AG09309 (cell line): ENCODE measurements at regions not wholly inside any gene's neighbourhood (a gene's known extent, or its start where the extent isn't known, plus 50 kb on each side); places are given as distances from the start of the nearest gene placed in this dataset.

Experiments
- DNase-seq: peaks from one replicate; pipeline ENCODE4 v3.0.0-alpha.2; 2010; ENCODE audit warnings: low read depth
- H3K4me3 ChIP-seq: 2 replicates; pipeline ENCODE4 v1.5.1; 2011; ENCODE audit warnings: mild to moderate bottlenecking, low read depth, low read length, moderate library complexity; ENCODE audit not compliant: control insufficient read depth
- TF ChIP-seq, protein P1 (sequence below): IDR thresholded peaks from 2 replicates; pipeline ENCODE4 v1.5.1; 2011; ENCODE audit warnings: mild to moderate bottlenecking, low read depth, low read length, inconsistent platforms; ENCODE audit not compliant: insufficient read depth, control insufficient read depth; ENCODE audit errors: missing control alignments

DNA sequence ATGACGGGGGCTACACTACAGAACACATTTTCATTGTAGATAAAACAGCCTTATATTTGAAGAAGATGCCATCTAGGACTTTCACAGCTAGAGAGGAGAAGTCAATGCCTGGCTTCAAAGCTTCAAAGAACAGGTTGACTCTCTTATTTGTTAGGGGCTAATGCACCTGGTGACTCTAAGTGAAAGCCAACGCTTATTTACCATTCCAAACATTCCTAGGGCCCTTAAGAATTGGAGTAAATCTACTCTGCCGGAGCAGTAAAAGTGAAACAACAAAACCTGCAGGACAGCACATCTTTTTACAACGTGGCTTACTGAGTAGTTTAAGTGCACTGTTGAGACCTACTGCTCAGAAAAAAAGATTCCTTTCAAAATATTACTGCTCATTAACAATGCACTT, 487.2 kb upstream of the SOX5 start:
- TF ChIP-seq, protein P1, sequence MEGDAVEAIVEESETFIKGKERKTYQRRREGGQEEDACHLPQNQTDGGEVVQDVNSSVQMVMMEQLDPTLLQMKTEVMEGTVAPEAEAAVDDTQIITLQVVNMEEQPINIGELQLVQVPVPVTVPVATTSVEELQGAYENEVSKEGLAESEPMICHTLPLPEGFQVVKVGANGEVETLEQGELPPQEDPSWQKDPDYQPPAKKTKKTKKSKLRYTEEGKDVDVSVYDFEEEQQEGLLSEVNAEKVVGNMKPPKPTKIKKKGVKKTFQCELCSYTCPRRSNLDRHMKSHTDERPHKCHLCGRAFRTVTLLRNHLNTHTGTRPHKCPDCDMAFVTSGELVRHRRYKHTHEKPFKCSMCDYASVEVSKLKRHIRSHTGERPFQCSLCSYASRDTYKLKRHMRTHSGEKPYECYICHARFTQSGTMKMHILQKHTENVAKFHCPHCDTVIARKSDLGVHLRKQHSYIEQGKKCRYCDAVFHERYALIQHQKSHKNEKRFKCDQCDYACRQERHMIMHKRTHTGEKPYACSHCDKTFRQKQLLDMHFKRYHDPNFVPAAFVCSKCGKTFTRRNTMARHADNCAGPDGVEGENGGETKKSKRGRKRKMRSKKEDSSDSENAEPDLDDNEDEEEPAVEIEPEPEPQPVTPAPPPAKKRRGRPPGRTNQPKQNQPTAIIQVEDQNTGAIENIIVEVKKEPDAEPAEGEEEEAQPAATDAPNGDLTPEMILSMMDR = no peak
- no peak for DNase-seq

DNA sequence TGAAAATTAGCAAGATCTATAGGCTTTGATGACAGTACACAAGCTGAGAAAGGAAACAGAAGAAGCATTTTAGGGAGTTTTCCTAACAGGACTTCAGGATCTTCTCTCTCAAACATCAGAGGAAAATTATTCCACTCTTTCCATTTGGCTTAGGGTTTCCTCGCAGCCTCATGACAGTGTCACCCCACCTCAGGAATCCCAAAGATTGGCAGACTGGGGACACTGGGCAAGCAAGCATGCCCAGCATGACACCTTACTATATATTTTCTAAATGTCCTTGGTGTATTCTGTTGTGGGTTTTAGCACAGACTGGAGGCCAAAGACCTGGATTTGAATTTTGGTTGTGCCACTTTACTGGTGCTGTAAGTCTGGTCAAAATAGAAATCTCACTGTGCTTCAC, 482.4 kb upstream of the SOX5 start:
- DNase-seq = no peak
- TF ChIP-seq, protein P1 = no peak
- H3K4me3 ChIP-seq = no peak overlapping the region

More for the DNA sequence above, 487.2 kb upstream of the SOX5 start:
- no peak overlapping the region for H3K4me3 ChIP-seq

DNA sequence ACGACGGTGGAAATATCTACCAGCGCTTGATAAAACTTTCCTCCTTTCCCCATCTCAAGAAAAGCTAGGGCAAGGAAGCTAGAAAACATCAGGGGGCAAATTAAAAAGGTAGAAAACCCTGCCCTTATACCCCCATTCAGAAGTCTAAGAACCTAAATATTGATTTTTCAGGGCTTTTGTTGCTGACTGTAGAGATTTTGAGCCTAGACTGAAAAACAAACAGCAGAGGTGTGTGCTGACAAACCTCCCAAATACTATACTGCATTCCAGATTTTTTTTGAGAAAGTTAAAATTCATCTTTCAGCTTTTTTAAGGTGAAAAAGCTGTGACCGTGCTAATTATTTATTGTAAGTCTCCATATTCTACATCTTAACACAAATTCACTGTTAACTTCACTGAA, 478.3 kb upstream of the SOX5 start:
- no peak for DNase-seq
- TF ChIP-seq, protein P1 = no peak
- H3K4me3 ChIP-seq = no peak overlapping the region

DNA sequence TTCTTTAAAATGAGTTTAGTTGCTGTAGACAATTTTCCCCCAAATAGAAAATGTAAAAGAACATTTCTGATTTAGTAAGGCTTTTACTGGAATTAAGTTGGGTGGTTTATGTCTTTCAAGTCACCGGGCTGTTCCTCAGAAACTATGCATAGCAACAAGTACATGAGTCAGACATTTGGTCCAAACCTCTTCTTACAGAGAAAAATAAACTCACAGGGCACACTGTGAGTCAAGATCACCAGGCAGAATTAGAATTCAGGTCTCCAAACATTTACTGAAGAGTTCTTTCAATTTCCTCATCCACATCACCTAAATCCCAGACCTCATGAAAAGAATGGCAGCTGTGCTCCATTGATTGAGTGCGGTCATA, 476.1 kb upstream of the SOX5 start:
- H3K4me3 ChIP-seq = no peak overlapping the region
- no peak for DNase-seq
- TF ChIP-seq, protein P1 = no peak

DNA sequence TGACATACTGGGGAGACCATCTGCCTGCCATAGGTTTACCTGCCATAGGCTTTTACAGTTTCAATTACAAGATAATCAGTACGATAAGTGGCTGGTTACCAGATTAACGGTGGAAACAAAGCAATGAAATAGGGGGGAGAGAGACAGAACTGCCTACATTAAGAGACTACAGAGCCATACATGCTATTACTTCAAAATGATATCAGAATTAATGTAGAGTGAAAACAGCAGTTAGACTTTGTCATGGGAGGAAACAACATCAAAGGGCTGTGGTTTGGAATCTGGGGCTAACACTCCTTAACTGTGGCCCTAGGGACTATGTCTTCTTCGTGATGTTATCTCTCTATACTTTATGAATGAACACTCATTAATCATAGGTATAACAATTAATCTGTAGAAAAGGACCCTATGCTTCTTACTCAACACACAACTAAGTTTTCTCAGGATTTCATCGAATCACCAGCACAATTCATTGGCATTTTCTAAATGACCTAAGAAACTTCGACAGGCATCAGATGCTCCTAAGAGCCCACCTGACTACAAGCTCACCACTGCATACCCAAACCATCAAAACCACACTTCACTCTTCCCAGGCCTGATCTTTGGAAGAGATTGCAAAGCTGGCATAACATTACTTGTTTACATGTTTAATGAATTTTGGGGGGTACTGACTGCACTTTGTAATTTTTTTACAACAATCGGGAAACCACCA, 475.6 kb upstream of the SOX5 start:
- no peak overlapping the region for H3K4me3 ChIP-seq
- TF ChIP-seq, protein P1 = no peak
- DNase-seq = no peak

DNA sequence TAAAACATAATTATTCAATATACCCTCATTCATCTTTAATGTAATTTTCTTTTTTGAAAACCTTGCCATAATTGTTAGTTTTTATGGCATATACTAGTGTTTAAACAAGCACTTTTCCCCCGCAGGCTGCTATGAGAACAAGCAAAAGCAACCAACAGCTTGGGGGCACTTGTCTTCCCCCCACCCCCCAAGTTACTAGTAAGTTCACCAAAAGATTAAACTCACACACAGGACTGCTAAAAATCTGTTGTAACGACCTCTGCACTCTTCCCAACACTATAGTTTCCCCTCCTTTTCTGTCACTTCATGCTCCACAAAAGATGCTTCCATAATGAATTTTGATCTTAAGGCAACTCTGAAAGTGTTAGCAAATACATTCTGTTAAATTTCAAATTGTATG, 474.9 kb upstream of the SOX5 start:
- H3K4me3 ChIP-seq = no peak overlapping the region
- TF ChIP-seq, protein P1 = no peak
- no peak for DNase-seq
